GM12878 (cell line): ENCODE measurements at regions not wholly inside any gene's neighbourhood (a gene's known extent, or its start where the extent isn't known, plus 50 kb on each side); places are given as distances from the start of the nearest gene placed in this dataset.

Source experiments
- BCL3 ChIP-seq: IDR thresholded peaks from 2 replicates; pipeline ENCODE4 v1.6.1; 2011; ENCODE audit warnings: borderline replicate concordance, low read depth, mild to moderate bottlenecking, moderate library complexity, low read length; ENCODE audit not compliant: insufficient read depth, poor library complexity, severe bottlenecking
- CTCF ChIP-seq, 3 experiments: IDR thresholded peaks in 2 of 3; conservative IDR thresholded peaks in 1 of 3; 2 replicates each; pipeline ENCODE4 v1.5.1; 2011; ENCODE audit warnings: low read depth in 3 of 3, low read length in 3 of 3, mild to moderate bottlenecking in 3 of 3, control low read depth in 2 of 3, moderate library complexity in 2 of 3, inconsistent platforms in 1 of 3, mixed read lengths in 1 of 3; ENCODE audit not compliant: control insufficient read depth in 2 of 3, insufficient read depth in 1 of 3; ENCODE audit errors: extremely low read depth in 1 of 3
- ESRRA ChIP-seq: IDR thresholded peaks from 2 replicates; pipeline ENCODE4 v1.6.1; 2012; ENCODE audit warnings: mild to moderate bottlenecking, low read length, improper control_type of control experiment
- MYC ChIP-seq: IDR thresholded peaks from 2 replicates; pipeline ENCODE4 v1.6.1; 2011; ENCODE audit warnings: mild to moderate bottlenecking, low read length, moderate library complexity, inconsistent platforms; ENCODE audit not compliant: insufficient read depth, insufficient replicate concordance, insufficient read length, severe bottlenecking
- NRF1 ChIP-seq: conservative IDR thresholded peaks from 2 replicates; pipeline ENCODE4 v1.6.1; 2011; ENCODE audit warnings: mild to moderate bottlenecking, low read depth, low read length, improper control_type of control experiment
- POLR2AphosphoS5 ChIP-seq: IDR thresholded peaks from 2 replicates; pipeline ENCODE4 v1.6.1; 2011; ENCODE audit warnings: mild to moderate bottlenecking, low read length, inconsistent platforms
- RB1 ChIP-seq: fragments of 450-650 bp; formaldehyde crosslinking; IDR thresholded peaks from 2 replicates; pipeline ENCODE4 v1.6.1; 2017; ENCODE audit warnings: mild to moderate bottlenecking, borderline replicate concordance
- YY1 ChIP-seq: IDR thresholded peaks from 2 replicates; pipeline ENCODE4 v1.6.1; 2011; ENCODE audit warnings: low read depth, mild to moderate bottlenecking, low read length
- ZNF384 ChIP-seq: IDR thresholded peaks from 2 replicates; pipeline ENCODE4 v1.6.1; 2012; ENCODE audit warnings: low read depth, mild to moderate bottlenecking, low read length, improper control_type of control experiment, borderline replicate concordance

GRCh38 chr2:228367356-228367755, 185.9 kb upstream of the SPHKAP start:
- TF ChIP-seq CTCF (IDR thresholded peaks at IDR 0.05 in 2 of 3, conservative IDR thresholded peaks at IDR 0.05 in 1 of 3; ENCODE audit: control insufficient read depth in 2 of 3, extremely low read depth in 1 of 3, insufficient read depth in 1 of 3, low read depth in 3 of 3, low read length in 3 of 3) = no peak
- TF ChIP-seq YY1 = no peak
- no peak for TF ChIP-seq ESRRA
- TF ChIP-seq RB1 = no peak
- TF ChIP-seq BCL3 = no peak
- TF ChIP-seq NRF1 = no peak
- TF ChIP-seq ZNF384 = no peak
- TF ChIP-seq MYC = no peak
- no peak for TF ChIP-seq POLR2AphosphoS5
